ENCODE measurements at regions not wholly inside any gene's neighbourhood (a gene's known extent, or its start where the extent isn't known, plus 50 kb on each side); places are given as distances from the start of the nearest gene placed in this dataset.

DNA sequence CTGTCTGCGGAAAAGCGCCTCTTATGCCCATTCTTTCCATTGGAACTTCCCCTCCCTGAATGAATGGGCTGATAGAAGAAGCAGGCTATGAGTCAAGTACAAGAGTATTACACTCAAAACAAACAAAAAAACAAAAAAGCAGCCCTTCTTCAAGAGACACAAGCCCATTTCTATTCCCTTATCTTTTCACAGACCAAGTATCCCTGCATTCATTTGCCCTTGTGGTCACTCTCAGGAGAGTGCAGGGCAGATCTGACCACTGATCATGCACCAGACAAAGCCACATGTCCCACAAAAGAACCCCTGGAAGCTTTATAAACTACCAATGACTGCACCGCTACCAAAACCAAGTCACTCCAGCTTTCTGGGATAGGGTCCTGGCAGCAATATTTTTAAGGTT lies 262.5 kb upstream of the TAS2R1 start:
- TF ChIP-seq CTCF (IDR thresholded peaks at IDR 0.05) (no peak), POLR2A (IDR thresholded peaks at IDR 0.05) (no peak), POLR2AphosphoS5 (IDR thresholded peaks at IDR 0.05; ENCODE audit: insufficient read depth in 1 of 2, low read depth in 1 of 2) (no peak)
- DNase-seq (ENCODE audit: extremely low spot score in 2 of 2): no peak
- H3K27me3 ChIP-seq: no peaks in the 10 kb centered on the region
- no peaks in the 10 kb centered on the region for H3K36me3 ChIP-seq
- intact Hi-C loops (cut with DNase I): no loop called here
- H3K4me1 ChIP-seq: no peaks in the 10 kb centered on the region
- H3K27ac ChIP-seq: no peak overlapping the region
- no peaks in the 10 kb centered on the region for H3K9me3 ChIP-seq
- no peak overlapping the region for H3K4me3 ChIP-seq

- no peaks in the 10 kb centered on the region for H3K27me3 ChIP-seq
- no peaks in the 10 kb centered on the region for H3K36me3 ChIP-seq
- intact Hi-C loops (cut with DNase I): no loop called here
- no peak overlapping the region for H3K27ac ChIP-seq
- no peak for DNase-seq (ENCODE audit: extremely low spot score in 2 of 2)
- TF ChIP-seq CTCF (IDR thresholded peaks at IDR 0.05) (no peak), POLR2A (IDR thresholded peaks at IDR 0.05) (no peak), POLR2AphosphoS5 (IDR thresholded peaks at IDR 0.05; ENCODE audit: insufficient read depth in 1 of 2, low read depth in 1 of 2) (no peak)
- no peaks in the 10 kb centered on the region for H3K9me3 ChIP-seq
- H3K4me3 ChIP-seq: no peak overlapping the region
- no peaks in the 10 kb centered on the region for H3K4me1 ChIP-seq
These were observed 259.4 kb upstream of the TAS2R1 start for GRCh38 chr5:9889511-9889910.

DNA sequence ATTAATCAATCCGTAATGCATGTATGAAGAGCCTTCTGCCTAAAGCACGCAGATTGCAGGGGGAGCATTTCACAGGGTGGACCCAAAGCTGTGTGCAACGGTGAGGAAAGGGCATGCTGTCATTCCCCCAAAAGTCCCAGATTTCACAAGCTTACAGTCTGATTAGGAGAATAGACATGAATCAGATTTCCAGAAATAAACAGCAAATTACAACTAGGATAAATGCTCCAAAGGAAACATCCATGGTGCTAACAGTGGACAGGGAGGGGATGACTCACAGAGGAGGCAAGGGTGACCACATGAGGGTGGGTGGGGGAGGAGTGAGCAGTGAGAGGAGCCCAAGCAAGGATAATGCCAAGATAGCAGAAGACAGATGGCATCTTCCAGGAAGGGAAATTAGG lies 258.4 kb upstream of the TAS2R1 start:
- no peak for TF ChIP-seq POLR2A (IDR thresholded peaks at IDR 0.05)
- no peak for TF ChIP-seq CTCF (IDR thresholded peaks at IDR 0.05)
- TF ChIP-seq POLR2AphosphoS5 (IDR thresholded peaks at IDR 0.05; ENCODE audit: insufficient read depth in 1 of 2, low read depth in 1 of 2): no peak
- no peaks in the 10 kb centered on the region for H3K4me1 ChIP-seq
- no peaks in the 10 kb centered on the region for H3K36me3 ChIP-seq
- no peaks in the 10 kb centered on the region for H3K9me3 ChIP-seq
- intact Hi-C loops (cut with DNase I): no loop called here
- no peak overlapping the region for H3K27ac ChIP-seq
- H3K27me3 ChIP-seq: no peaks in the 10 kb centered on the region
- no peak overlapping the region for H3K4me3 ChIP-seq
- DNase-seq (ENCODE audit: extremely low spot score in 2 of 2): no peak

DNA sequence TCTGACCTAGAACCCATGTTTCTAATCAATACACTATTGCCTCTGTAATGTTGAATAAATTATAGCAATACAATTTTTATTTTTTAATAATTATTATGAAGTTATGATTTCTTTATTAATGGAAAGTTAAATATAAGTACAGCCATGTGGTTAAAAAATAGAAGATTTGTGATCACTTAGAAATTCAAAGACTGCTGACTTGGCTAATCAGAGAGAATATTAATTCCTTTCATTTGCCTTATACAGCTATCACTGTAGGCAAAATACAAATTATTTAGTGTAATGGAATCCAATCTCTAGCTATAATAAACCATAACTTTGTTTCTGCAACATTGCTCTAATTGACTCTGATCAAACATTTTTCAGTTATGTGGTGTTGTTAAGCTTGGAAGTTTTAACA lies 255.0 kb upstream of the TAS2R1 start:
- TF ChIP-seq POLR2AphosphoS5 (IDR thresholded peaks at IDR 0.05; ENCODE audit: insufficient read depth in 1 of 2, low read depth in 1 of 2) (no peak), CTCF (IDR thresholded peaks at IDR 0.05) (no peak), POLR2A (IDR thresholded peaks at IDR 0.05) (no peak)
- no peak for DNase-seq (ENCODE audit: extremely low spot score in 2 of 2)

DNA sequence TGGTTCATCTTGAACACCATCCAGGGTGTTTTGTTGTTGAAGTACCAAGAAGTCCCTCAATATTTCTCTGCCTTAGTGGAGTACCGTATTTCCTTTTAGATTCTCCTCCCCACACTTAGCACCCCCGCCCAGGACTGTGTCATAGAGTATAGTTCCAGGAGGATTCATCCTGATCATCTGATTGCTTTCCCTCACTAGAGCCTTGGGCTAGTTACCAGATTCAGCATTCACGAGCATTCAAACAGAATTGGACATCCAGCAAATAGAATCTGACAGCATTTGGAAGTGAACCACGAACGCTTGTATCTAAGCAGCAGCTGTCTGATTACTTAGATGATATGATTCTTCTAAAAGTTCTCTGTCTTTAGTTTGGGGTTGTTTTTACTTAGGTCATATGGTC lies 248.1 kb upstream of the TAS2R1 start:
- TF ChIP-seq POLR2AphosphoS5 (IDR thresholded peaks at IDR 0.05; ENCODE audit: insufficient read depth in 1 of 2, low read depth in 1 of 2) (no peak), POLR2A (IDR thresholded peaks at IDR 0.05) (no peak), CTCF (IDR thresholded peaks at IDR 0.05) (no peak)
- no peaks in the 10 kb centered on the region for H3K4me1 ChIP-seq
- peaks cover 3% of the 10 kb centered on the region for H3K9me3 ChIP-seq
- H3K27ac ChIP-seq: no peak overlapping the region
- DNase-seq (ENCODE audit: extremely low spot score in 2 of 2): no peak
- intact Hi-C loops (cut with DNase I): no loop called here
- H3K36me3 ChIP-seq: no peaks in the 10 kb centered on the region
- no peaks in the 10 kb centered on the region for H3K27me3 ChIP-seq
- no peak overlapping the region for H3K4me3 ChIP-seq

More for the DNA sequence above, 255.0 kb upstream of the TAS2R1 start:
- no peaks in the 10 kb centered on the region for H3K4me1 ChIP-seq
- H3K27me3 ChIP-seq: no peaks in the 10 kb centered on the region
- H3K36me3 ChIP-seq: no peaks in the 10 kb centered on the region
- no peak overlapping the region for H3K27ac ChIP-seq
- peaks cover 3% of the 10 kb centered on the region for H3K9me3 ChIP-seq
- H3K4me3 ChIP-seq: no peak overlapping the region
- intact Hi-C loops (cut with DNase I): no loop called here
